OCI-LY7 (cell line): ENCODE measurements at regions not wholly inside any gene's neighbourhood (a gene's known extent, or its start where the extent isn't known, plus 50 kb on each side); places are given as distances from the start of the nearest gene placed in this dataset.
"Not testable (repeated sequence)": the region's sequence is repeated elsewhere in the genome, so short reads cannot be mapped to it uniquely, and the experiment has no call there.

Experiments
- BruUV-seq: library from RNA; stranded (reverse); fragments of 400-500 nt; replicated peaks from 2 replicates; lab custom pipeline; 2021; lab: Mats Ljungman, UMichigan
- CTCF ChIA-PET: fragments of 300-600 bp; sonication (Branson Sonifier 250); formaldehyde crosslinking; loops from one replicate; lab custom pipeline; 2022; ENCODE audit warnings: antibody characterized with exemption; ENCODE audit not compliant: unreplicated experiment; lab: Charles Lee
- POLR2A ChIA-PET: fragments of 300-600 bp; sonication (Branson Sonifier 250); formaldehyde crosslinking; loops from one replicate; lab custom pipeline; 2022; ENCODE audit warnings: antibody characterized with exemption; lab: Charles Lee
- DNase-seq: peaks from one replicate; pipeline ENCODE4 v3.0.0-alpha.2; 2015; ENCODE audit warnings: low spot score
- H2AFZ ChIP-seq: fragments of 200-600 bp; sonication (generic), shearing (Covaris generic); 2 replicates; pipeline ENCODE4 v1.6.1; 2014; ENCODE audit warnings: mild to moderate bottlenecking, antibody characterized with exemption, low read length, moderate library complexity
- H3K27ac ChIP-seq: fragments of 200-600 bp; sonication (generic); 2 replicates; pipeline ENCODE4 v1.5.1; 2014; ENCODE audit warnings: mixed run types, low read depth, mild to moderate bottlenecking, moderate library complexity, low read length, inconsistent platforms; ENCODE audit not compliant: poor library complexity, severe bottlenecking
- H3K36me3 ChIP-seq: fragments of 200-600 bp; sonication (generic); 2 replicates; pipeline ENCODE4 v1.6.1; 2014; ENCODE audit warnings: mild to moderate bottlenecking, antibody characterized with exemption, low read length, moderate library complexity, mixed read lengths; ENCODE audit not compliant: insufficient read depth
- H3K4me1 ChIP-seq: fragments of 200-600 bp; sonication (generic); 2 replicates; pipeline ENCODE4 v1.5.1; 2014; ENCODE audit warnings: mild to moderate bottlenecking, low read length; ENCODE audit not compliant: insufficient read depth, poor library complexity, severe bottlenecking
- H3K4me2 ChIP-seq: fragments of 200-600 bp; sonication (generic); 2 replicates; pipeline ENCODE4 v1.6.1; 2014; ENCODE audit warnings: mild to moderate bottlenecking, low read length
- H3K4me3 ChIP-seq: fragments of 200-600 bp; sonication (generic); 2 replicates; pipeline ENCODE4 v1.5.1; 2014; ENCODE audit warnings: mild to moderate bottlenecking, low read depth, low read length; ENCODE audit not compliant: poor library complexity, severe bottlenecking
- H3K79me2 ChIP-seq: fragments of 200-600 bp; sonication (generic); 2 replicates; pipeline ENCODE4 v1.6.1; 2016; ENCODE audit warnings: low read depth, mild to moderate bottlenecking, low read length, moderate library complexity, mixed read lengths; ENCODE audit not compliant: insufficient read depth
- H3K9me2 ChIP-seq: fragments of 200-600 bp; sonication (generic); 2 replicates; pipeline ENCODE4 v1.6.1; 2016; ENCODE audit warnings: mild to moderate bottlenecking, low read length, mixed read lengths; ENCODE audit not compliant: insufficient read depth
- H3K9me3 ChIP-seq: fragments of 200-600 bp; sonication (generic); 2 replicates; pipeline ENCODE4 v1.6.1; 2014; ENCODE audit warnings: mild to moderate bottlenecking, mixed run types, low read length, mixed read lengths
- H4K20me1 ChIP-seq: fragments of 200-600 bp; sonication (generic); 2 replicates; pipeline ENCODE4 v1.6.1; 2014; ENCODE audit warnings: mild to moderate bottlenecking, antibody characterized with exemption, low read length, moderate library complexity, mixed read lengths; ENCODE audit not compliant: insufficient read depth
- intact Hi-C: fragments of 100-400 bp; cut with micrococcal nuclease; formaldehyde crosslinking; loops from one replicate; pipeline ENCODE4 v1.10.0; 2022; ENCODE audit not compliant: unreplicated experiment

GRCh38 chr16:33712851-33713709, 253.7 kb downstream of the TP53TG3F start:
- H3K9me2 ChIP-seq, BruUV-seq, CTCF ChIA-PET, H3K79me2 ChIP-seq, H3K4me1 ChIP-seq, H3K27ac ChIP-seq, H4K20me1 ChIP-seq, H3K4me3 ChIP-seq, H3K4me2 ChIP-seq, DNase-seq, H2AFZ ChIP-seq, H3K36me3 ChIP-seq, intact Hi-C loops, POLR2A ChIA-PET, H3K9me3 ChIP-seq: not testable (repeated sequence)

GRCh38 chr16:33713710-33714538, 254.5 kb downstream of the TP53TG3F start:
- H3K4me3 ChIP-seq, H3K4me2 ChIP-seq, CTCF ChIA-PET, DNase-seq, H3K79me2 ChIP-seq, H3K36me3 ChIP-seq, H3K27ac ChIP-seq, H3K4me1 ChIP-seq, intact Hi-C loops, H2AFZ ChIP-seq, BruUV-seq, H4K20me1 ChIP-seq, POLR2A ChIA-PET, H3K9me2 ChIP-seq, H3K9me3 ChIP-seq: not testable (repeated sequence)

- H3K27ac ChIP-seq, H3K79me2 ChIP-seq, H3K9me3 ChIP-seq, H3K9me2 ChIP-seq, H4K20me1 ChIP-seq, POLR2A ChIA-PET, H3K4me3 ChIP-seq, CTCF ChIA-PET, H3K4me1 ChIP-seq, intact Hi-C loops, H3K36me3 ChIP-seq, DNase-seq, H3K4me2 ChIP-seq, BruUV-seq, H2AFZ ChIP-seq: not testable (repeated sequence)
Observed at GRCh38 chr16:33731167-33731566, 271.8 kb downstream of the TP53TG3F start.

GRCh38 chr16:33734650-33735049, 275.2 kb downstream of the TP53TG3F start:
- H4K20me1 ChIP-seq, DNase-seq, H3K4me1 ChIP-seq, POLR2A ChIA-PET, intact Hi-C loops, H3K9me3 ChIP-seq, H3K27ac ChIP-seq, H2AFZ ChIP-seq, CTCF ChIA-PET, H3K4me2 ChIP-seq, H3K36me3 ChIP-seq, H3K4me3 ChIP-seq, H3K79me2 ChIP-seq, BruUV-seq, H3K9me2 ChIP-seq: not testable (repeated sequence)

- H4K20me1 ChIP-seq, H3K9me2 ChIP-seq, H3K4me1 ChIP-seq, H3K4me2 ChIP-seq, H3K36me3 ChIP-seq, POLR2A ChIA-PET, H2AFZ ChIP-seq, intact Hi-C loops, BruUV-seq, H3K9me3 ChIP-seq, H3K4me3 ChIP-seq, CTCF ChIA-PET, DNase-seq, H3K79me2 ChIP-seq, H3K27ac ChIP-seq: not testable (repeated sequence)
Observed at GRCh38 chr16:33766869-33767765, 307.7 kb downstream of the TP53TG3F start.

GRCh38 chr16:33768710-33769109, 309.3 kb downstream of the TP53TG3F start:
- POLR2A ChIA-PET: not testable (repeated sequence)

More at GRCh38 chr16:33768710-33769109, 309.3 kb downstream of the TP53TG3F start:
- H3K79me2 ChIP-seq, H3K9me3 ChIP-seq, CTCF ChIA-PET, H3K4me2 ChIP-seq, H3K27ac ChIP-seq, H3K4me3 ChIP-seq, H3K36me3 ChIP-seq, H4K20me1 ChIP-seq, intact Hi-C loops, DNase-seq, H3K4me1 ChIP-seq, BruUV-seq, H2AFZ ChIP-seq, H3K9me2 ChIP-seq: not testable (repeated sequence)
